Upper lobe of left lung (tissue), 4 donors: ENCODE measurements at regions not wholly inside any gene's neighbourhood (a gene's known extent, or its start where the extent isn't known, plus 50 kb on each side); places are given as distances from the start of the nearest gene placed in this dataset.

ENCODE experiments used
- CTCF ChIP-seq, 6 experiments: fragments of 450-650 bp in 4 of 6; fragments of 200-600 bp in 2 of 6; sonication (generic) in 2 of 6; IDR thresholded peaks; one replicate each; pipeline ENCODE4 v1.5.1; 2016 to 2019; ENCODE audit warnings: antibody characterized with exemption in 6 of 6
- EP300 ChIP-seq, 4 donors: sonication (generic); formaldehyde crosslinking; IDR thresholded peaks; one replicate each; pipeline ENCODE4 v1.5.1; 2017; ENCODE audit warnings: antibody characterized with exemption in 4 of 4, control low read depth in 2 of 4

- TF ChIP-seq EP300 (IDR thresholded peaks at IDR 0.05) (no peak), CTCF (IDR thresholded peaks at IDR 0.05) (no peak)
Observed at GRCh38 chr13:66106246-66106645, 1123.9 kb downstream of the PCDH9 start.
